Body of pancreas (tissue), 4 donors: ENCODE measurements at regions not wholly inside any gene's neighbourhood (a gene's known extent, or its start where the extent isn't known, plus 50 kb on each side); places are given as distances from the start of the nearest gene placed in this dataset.

ENCODE experiments used
- POLR2A ChIP-seq, 3 donors: fragments of 450-650 bp; IDR thresholded peaks; one replicate each; pipeline ENCODE4 v1.6.1; 2016; ENCODE audit warnings: antibody characterized with exemption in 3 of 3, mild to moderate bottlenecking in 2 of 3
- TF ChIP-seq, protein P1 (sequence below), 7 experiments: fragments of 450-650 bp in 4 of 7; fragments of 200-600 bp in 3 of 7; sonication (generic) in 3 of 7; IDR thresholded peaks; one replicate each; pipeline ENCODE4 v1.5.1; 2016 to 2019; ENCODE audit warnings: antibody characterized with exemption in 7 of 7

DNA sequence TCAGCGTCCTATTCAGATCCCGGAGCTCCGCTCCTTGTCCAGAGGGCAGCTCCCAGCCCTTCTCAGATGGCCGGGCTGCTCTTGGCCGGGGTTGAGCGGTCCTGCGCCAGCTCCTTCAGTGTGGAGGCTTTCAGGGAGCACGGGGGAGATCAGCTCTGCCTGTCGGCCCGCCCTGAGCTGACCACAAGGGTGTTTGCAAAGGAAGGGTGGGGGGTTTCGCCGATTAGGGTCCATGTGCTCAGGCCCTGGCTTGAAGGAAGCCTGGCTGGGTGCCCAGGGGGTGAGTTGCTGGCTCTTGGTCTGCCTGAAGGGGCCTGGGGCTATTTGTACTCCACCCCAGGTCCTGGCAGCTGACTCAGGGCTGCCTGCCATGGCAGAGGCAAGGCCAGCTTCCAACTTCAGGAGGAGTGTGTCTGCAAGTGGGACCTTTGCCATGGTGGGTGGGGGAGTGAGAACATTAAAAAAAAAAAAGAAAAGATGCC, 250.1 kb upstream of the KLF4 start:
- TF ChIP-seq, protein P1, sequence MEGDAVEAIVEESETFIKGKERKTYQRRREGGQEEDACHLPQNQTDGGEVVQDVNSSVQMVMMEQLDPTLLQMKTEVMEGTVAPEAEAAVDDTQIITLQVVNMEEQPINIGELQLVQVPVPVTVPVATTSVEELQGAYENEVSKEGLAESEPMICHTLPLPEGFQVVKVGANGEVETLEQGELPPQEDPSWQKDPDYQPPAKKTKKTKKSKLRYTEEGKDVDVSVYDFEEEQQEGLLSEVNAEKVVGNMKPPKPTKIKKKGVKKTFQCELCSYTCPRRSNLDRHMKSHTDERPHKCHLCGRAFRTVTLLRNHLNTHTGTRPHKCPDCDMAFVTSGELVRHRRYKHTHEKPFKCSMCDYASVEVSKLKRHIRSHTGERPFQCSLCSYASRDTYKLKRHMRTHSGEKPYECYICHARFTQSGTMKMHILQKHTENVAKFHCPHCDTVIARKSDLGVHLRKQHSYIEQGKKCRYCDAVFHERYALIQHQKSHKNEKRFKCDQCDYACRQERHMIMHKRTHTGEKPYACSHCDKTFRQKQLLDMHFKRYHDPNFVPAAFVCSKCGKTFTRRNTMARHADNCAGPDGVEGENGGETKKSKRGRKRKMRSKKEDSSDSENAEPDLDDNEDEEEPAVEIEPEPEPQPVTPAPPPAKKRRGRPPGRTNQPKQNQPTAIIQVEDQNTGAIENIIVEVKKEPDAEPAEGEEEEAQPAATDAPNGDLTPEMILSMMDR (IDR thresholded peaks at IDR 0.05) = no peak
- no peak for TF ChIP-seq POLR2A (IDR thresholded peaks at IDR 0.05)
